ENCODE measurements at regions not wholly inside any gene's neighbourhood (a gene's known extent, or its start where the extent isn't known, plus 50 kb on each side); places are given as distances from the start of the nearest gene placed in this dataset.

GRCh38 chr7:155964543-155964942 is 152.3 kb upstream of the SHH start:
- intact Hi-C loops (cut with micrococcal nuclease) = no loop called here
- Histone ChIP-seq H3K4me1 (ENCODE audit: control insufficient read depth, insufficient read depth, low read length) (peaks cover 9% of the 10 kb centered on the region), H3K36me3 (ENCODE audit: control insufficient read depth, insufficient read depth, low read length) (no peaks in the 10 kb centered on the region), H3K9me3 (ENCODE audit: control insufficient read depth, insufficient read depth, low read length) (no peaks in the 10 kb centered on the region), H3K27me3 (ENCODE audit: control insufficient read depth, insufficient read depth, low read length) (no peaks in the 10 kb centered on the region), H3K4me3 (ENCODE audit: low read length) (no peak overlapping the region), H3K27ac (ENCODE audit: low read length) (no peak overlapping the region)
- peaks cover 0 to 5% of the 10 kb centered on the region in 2 donors for H3K27me3 Mint-ChIP-seq (ENCODE audit: low read depth in 2 of 2)
- no peaks in the 10 kb centered on the region for H3K36me3 Mint-ChIP-seq
- WGBS (ENCODE audit: insufficient coverage) = 93% methylated on average over 9 of the region's 9 CpGs
- TF ChIP-seq CTCF (IDR thresholded peaks at IDR 0.05) = no peak
- no peak overlapping the region for H3K27ac Mint-ChIP-seq
- H3K4me1 Mint-ChIP-seq = peaks cover 0 to 6% of the 10 kb centered on the region in 2 donors
- ATAC-seq (no peak), DNase-seq (no peak)
- no peaks in the 10 kb centered on the region for H3K9me3 Mint-ChIP-seq
- no peak overlapping the region for H3K4me3 Mint-ChIP-seq

DNA sequence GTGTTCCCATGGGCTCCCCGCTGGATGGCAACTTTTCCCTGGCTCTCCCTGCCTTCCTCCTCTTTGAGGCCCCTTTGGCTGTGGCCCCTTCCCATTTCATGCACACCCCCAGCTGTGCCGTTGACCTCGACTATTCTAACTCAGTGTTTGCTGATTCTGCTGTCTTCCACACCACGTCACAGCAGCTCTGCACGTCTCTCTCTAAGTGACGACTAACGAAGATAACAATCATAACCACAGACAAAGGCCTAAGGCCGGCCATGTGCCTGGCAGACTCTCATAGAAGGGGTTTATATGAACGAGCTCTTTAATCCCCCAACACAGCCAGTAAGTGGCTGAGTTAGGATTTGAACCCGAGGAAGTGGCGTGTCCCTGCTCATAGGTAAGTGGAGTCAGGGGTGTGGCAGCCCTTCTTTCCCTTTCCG is 151.5 kb upstream of the SHH start:
- Histone ChIP-seq H3K27me3 (ENCODE audit: control insufficient read depth, insufficient read depth, low read length) (no peaks in the 10 kb centered on the region), H3K4me1 (ENCODE audit: control insufficient read depth, insufficient read depth, low read length) (peaks cover 9% of the 10 kb centered on the region), H3K27ac (ENCODE audit: low read length) (no peak overlapping the region), H3K9me3 (ENCODE audit: control insufficient read depth, insufficient read depth, low read length) (no peaks in the 10 kb centered on the region), H3K36me3 (ENCODE audit: control insufficient read depth, insufficient read depth, low read length) (no peaks in the 10 kb centered on the region), H3K4me3 (ENCODE audit: low read length) (no peak overlapping the region)
- intact Hi-C loops (cut with micrococcal nuclease) = no loop called here
- Mint-ChIP-seq H3K9me3 (no peaks in the 10 kb centered on the region), H3K4me3 (no peak overlapping the region), H3K4me1 (peaks cover 0 to 6% of the 10 kb centered on the region in 2 donors), H3K36me3 (no peaks in the 10 kb centered on the region), H3K27ac (no peak overlapping the region), H3K27me3 (ENCODE audit: low read depth in 2 of 2) (peaks cover 0 to 5% of the 10 kb centered on the region in 2 donors)
- DNase-seq = no peak
- ATAC-seq = no peak
- TF ChIP-seq CTCF (IDR thresholded peaks at IDR 0.05) = no peak
- 70% methylated on average over 10 of the region's 12 CpGs for WGBS (ENCODE audit: insufficient coverage)

- no peak for TF ChIP-seq CTCF (IDR thresholded peaks at IDR 0.05)
- Histone ChIP-seq H3K9me3 (ENCODE audit: control insufficient read depth, insufficient read depth, low read length) (no peaks in the 10 kb centered on the region), H3K27me3 (ENCODE audit: control insufficient read depth, insufficient read depth, low read length) (no peaks in the 10 kb centered on the region), H3K36me3 (ENCODE audit: control insufficient read depth, insufficient read depth, low read length) (no peaks in the 10 kb centered on the region), H3K4me3 (ENCODE audit: low read length) (no peak overlapping the region), H3K4me1 (ENCODE audit: control insufficient read depth, insufficient read depth, low read length) (peaks cover 9% of the 10 kb centered on the region), H3K27ac (ENCODE audit: low read length) (no peak overlapping the region)
- Mint-ChIP-seq H3K27me3 (ENCODE audit: low read depth in 2 of 2) (peaks cover 0 to 5% of the 10 kb centered on the region in 2 donors), H3K9me3 (no peaks in the 10 kb centered on the region), H3K4me1 (peaks cover 0 to 6% of the 10 kb centered on the region in 2 donors), H3K36me3 (no peaks in the 10 kb centered on the region), H3K27ac (no peak overlapping the region), H3K4me3 (no peak overlapping the region)
- WGBS (ENCODE audit: insufficient coverage) = 93% methylated on average over 7 of the region's 8 CpGs
- ATAC-seq (no peak), DNase-seq (no peak)
- intact Hi-C loops (cut with micrococcal nuclease) = no loop called here
Measured at GRCh38 chr7:155963356-155963755, 151.1 kb upstream of the SHH start.

GRCh38 chr7:155962968-155963300 is 150.7 kb upstream of the SHH start:
- TF ChIP-seq CTCF (IDR thresholded peaks at IDR 0.05) = no peak

More at GRCh38 chr7:155962968-155963300, 150.7 kb upstream of the SHH start:
- Mint-ChIP-seq H3K4me1 (peaks cover 0 to 6% of the 10 kb centered on the region in 2 donors), H3K27ac (no peak overlapping the region), H3K27me3 (ENCODE audit: low read depth in 2 of 2) (peaks cover 0 to 5% of the 10 kb centered on the region in 2 donors), H3K4me3 (no peak overlapping the region), H3K9me3 (no peaks in the 10 kb centered on the region), H3K36me3 (no peaks in the 10 kb centered on the region)
- no peaks in the 10 kb centered on the region for H3K36me3 ChIP-seq (ENCODE audit: control insufficient read depth, insufficient read depth, low read length)
- no peak for ATAC-seq
- no peaks in the 10 kb centered on the region for H3K9me3 ChIP-seq (ENCODE audit: control insufficient read depth, insufficient read depth, low read length)
- no peak overlapping the region for H3K27ac ChIP-seq (ENCODE audit: low read length)
- intact Hi-C loops (cut with micrococcal nuclease) = no loop called here
- H3K4me3 ChIP-seq (ENCODE audit: low read length) = no peak overlapping the region
- 92% methylated on average over 12 of the region's 12 CpGs for WGBS (ENCODE audit: insufficient coverage)
- no peaks in the 10 kb centered on the region for H3K27me3 ChIP-seq (ENCODE audit: control insufficient read depth, insufficient read depth, low read length)
- peaks cover 9% of the 10 kb centered on the region for H3K4me1 ChIP-seq (ENCODE audit: control insufficient read depth, insufficient read depth, low read length)
- DNase-seq = no peak

Data from natural killer cell (primary cell).